ENCODE measurements at regions not wholly inside any gene's neighbourhood (a gene's known extent, or its start where the extent isn't known, plus 50 kb on each side); places are given as distances from the start of the nearest gene placed in this dataset.

- TF ChIP-seq, protein P1, sequence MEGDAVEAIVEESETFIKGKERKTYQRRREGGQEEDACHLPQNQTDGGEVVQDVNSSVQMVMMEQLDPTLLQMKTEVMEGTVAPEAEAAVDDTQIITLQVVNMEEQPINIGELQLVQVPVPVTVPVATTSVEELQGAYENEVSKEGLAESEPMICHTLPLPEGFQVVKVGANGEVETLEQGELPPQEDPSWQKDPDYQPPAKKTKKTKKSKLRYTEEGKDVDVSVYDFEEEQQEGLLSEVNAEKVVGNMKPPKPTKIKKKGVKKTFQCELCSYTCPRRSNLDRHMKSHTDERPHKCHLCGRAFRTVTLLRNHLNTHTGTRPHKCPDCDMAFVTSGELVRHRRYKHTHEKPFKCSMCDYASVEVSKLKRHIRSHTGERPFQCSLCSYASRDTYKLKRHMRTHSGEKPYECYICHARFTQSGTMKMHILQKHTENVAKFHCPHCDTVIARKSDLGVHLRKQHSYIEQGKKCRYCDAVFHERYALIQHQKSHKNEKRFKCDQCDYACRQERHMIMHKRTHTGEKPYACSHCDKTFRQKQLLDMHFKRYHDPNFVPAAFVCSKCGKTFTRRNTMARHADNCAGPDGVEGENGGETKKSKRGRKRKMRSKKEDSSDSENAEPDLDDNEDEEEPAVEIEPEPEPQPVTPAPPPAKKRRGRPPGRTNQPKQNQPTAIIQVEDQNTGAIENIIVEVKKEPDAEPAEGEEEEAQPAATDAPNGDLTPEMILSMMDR (IDR thresholded peaks at IDR 0.05) = no peak
- TF ChIP-seq EP300 (IDR thresholded peaks at IDR 0.05) (no peak), PBX3 (IDR thresholded peaks at IDR 0.05) (no peak), POLR2A (IDR thresholded peaks at IDR 0.05; ENCODE audit: low read length) (no peak), HDAC2 (IDR thresholded peaks at IDR 0.05) (no peak), MAX (IDR thresholded peaks at IDR 0.05) (no peak), HOXA7 (CRISPR knock-in tag; IDR thresholded peaks at IDR 0.05) (no peak), JUNB (IDR thresholded peaks at IDR 0.05) (no peak), PHF8 (IDR thresholded peaks at IDR 0.05; ENCODE audit: borderline replicate concordance, low read depth) (no peak), CHD2 (IDR thresholded peaks at IDR 0.05; ENCODE audit: low read length, partially characterized antibody) (no peak), CBX2 (IDR thresholded peaks at IDR 0.05; ENCODE audit: borderline replicate concordance, low read depth) (no peak), RAD21 (conservative IDR thresholded peaks at IDR 0.05 in 1 of 2, IDR thresholded peaks at IDR 0.05 in 1 of 2) (no peak), POLR2AphosphoS2 (conservative IDR thresholded peaks at IDR 0.05; ENCODE audit: low read length) (no peak)
These were observed 67.7 kb upstream of the ZNF469 start for GRCh38 chr16:88314991-88315542.
